ENCODE measurements at regions not wholly inside any gene's neighbourhood (a gene's known extent, or its start where the extent isn't known, plus 50 kb on each side); places are given as distances from the start of the nearest gene placed in this dataset.

- ATAC-seq (no peak), DNase-seq (no peak)
- Histone ChIP-seq H3K4me3 (no peak overlapping the region), H3K9me3 (no peaks in the 10 kb centered on the region), H3K27ac (no peak overlapping the region), H3K27me3 (ENCODE audit: low read depth) (no peaks in the 10 kb centered on the region), H3K36me3 (no peaks in the 10 kb centered on the region), H3K4me1 (no peaks in the 10 kb centered on the region)
- TF ChIP-seq, protein P1, sequence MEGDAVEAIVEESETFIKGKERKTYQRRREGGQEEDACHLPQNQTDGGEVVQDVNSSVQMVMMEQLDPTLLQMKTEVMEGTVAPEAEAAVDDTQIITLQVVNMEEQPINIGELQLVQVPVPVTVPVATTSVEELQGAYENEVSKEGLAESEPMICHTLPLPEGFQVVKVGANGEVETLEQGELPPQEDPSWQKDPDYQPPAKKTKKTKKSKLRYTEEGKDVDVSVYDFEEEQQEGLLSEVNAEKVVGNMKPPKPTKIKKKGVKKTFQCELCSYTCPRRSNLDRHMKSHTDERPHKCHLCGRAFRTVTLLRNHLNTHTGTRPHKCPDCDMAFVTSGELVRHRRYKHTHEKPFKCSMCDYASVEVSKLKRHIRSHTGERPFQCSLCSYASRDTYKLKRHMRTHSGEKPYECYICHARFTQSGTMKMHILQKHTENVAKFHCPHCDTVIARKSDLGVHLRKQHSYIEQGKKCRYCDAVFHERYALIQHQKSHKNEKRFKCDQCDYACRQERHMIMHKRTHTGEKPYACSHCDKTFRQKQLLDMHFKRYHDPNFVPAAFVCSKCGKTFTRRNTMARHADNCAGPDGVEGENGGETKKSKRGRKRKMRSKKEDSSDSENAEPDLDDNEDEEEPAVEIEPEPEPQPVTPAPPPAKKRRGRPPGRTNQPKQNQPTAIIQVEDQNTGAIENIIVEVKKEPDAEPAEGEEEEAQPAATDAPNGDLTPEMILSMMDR (IDR thresholded peaks at IDR 0.05), result no peak
- intact Hi-C loops (cut with DNase I), result no loop called here
Measured at GRCh38 chr12:42823679-42824078, 234.1 kb upstream of the PRICKLE1 start.

DNA sequence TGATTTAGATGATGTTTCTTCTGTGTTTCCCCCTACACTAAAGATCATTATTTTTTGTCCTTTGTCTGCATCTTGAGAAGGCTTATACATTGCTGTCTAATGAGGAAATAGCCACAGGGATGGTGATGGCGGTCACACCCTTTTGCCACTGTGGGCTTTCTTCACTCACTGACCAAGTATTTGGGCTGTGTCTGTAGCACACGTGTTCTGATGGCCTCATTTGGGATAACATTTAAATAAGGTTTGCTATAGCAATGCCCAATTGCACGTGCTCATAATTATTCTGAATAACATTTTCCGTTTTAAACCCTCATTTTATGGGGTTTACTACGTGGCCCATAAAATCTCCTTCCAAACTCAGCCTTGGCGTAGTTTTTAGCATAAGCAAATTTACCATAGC, 230.3 kb upstream of the PRICKLE1 start:
- Histone ChIP-seq H3K36me3 (no peaks in the 10 kb centered on the region), H3K4me1 (no peaks in the 10 kb centered on the region), H3K9me3 (no peaks in the 10 kb centered on the region), H3K27ac (no peak overlapping the region), H3K4me3 (no peak overlapping the region), H3K27me3 (ENCODE audit: low read depth) (no peaks in the 10 kb centered on the region)
- intact Hi-C loops (cut with DNase I), result no loop called here
- ATAC-seq, result no peak
- TF ChIP-seq, protein P1 (IDR thresholded peaks at IDR 0.05), result no peak
- DNase-seq, result no peak

- Histone ChIP-seq H3K4me3 (no peak overlapping the region), H3K4me1 (no peaks in the 10 kb centered on the region), H3K27me3 (ENCODE audit: low read depth) (no peaks in the 10 kb centered on the region), H3K27ac (no peak overlapping the region), H3K36me3 (no peaks in the 10 kb centered on the region), H3K9me3 (no peaks in the 10 kb centered on the region)
- TF ChIP-seq, protein P1 (IDR thresholded peaks at IDR 0.05), result no peak
- intact Hi-C loops (cut with DNase I), result no loop called here
- DNase-seq (no peak), ATAC-seq (no peak)
Measured at GRCh38 chr12:42815068-42815467, 225.5 kb upstream of the PRICKLE1 start.

DNA sequence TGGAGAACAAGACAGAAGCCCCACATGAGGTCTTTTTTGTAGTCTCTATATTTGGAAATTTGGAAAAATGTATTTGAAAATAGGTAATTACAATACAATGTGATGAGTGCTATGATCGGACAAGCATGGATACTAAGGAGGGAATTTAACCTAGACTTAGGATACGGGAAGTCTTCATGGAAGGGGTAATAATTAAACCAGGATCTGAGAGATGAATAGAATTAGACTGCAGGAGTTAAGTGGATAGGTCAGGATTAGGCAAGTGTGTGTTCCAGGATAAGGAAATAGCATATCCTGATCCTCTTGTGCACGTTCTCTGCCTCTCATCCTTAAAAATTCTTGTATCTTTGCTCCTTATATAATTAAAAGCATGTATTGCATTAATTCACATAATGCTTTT, 223.3 kb upstream of the PRICKLE1 start:
- intact Hi-C loops (cut with DNase I), result no loop called here
- no peak for DNase-seq
- H3K36me3 ChIP-seq, result no peaks in the 10 kb centered on the region
- no peaks in the 10 kb centered on the region for H3K4me1 ChIP-seq
- H3K4me3 ChIP-seq, result no peak overlapping the region
- no peak overlapping the region for H3K27ac ChIP-seq
- ATAC-seq, result no peak
- H3K27me3 ChIP-seq (ENCODE audit: low read depth), result no peaks in the 10 kb centered on the region
- no peaks in the 10 kb centered on the region for H3K9me3 ChIP-seq
- TF ChIP-seq, protein P1 (IDR thresholded peaks at IDR 0.05), result no peak

- H3K36me3 ChIP-seq, result no peaks in the 10 kb centered on the region
- H3K9me3 ChIP-seq, result no peaks in the 10 kb centered on the region
- intact Hi-C loops (cut with DNase I), result no loop called here
- no peak overlapping the region for H3K4me3 ChIP-seq
- no peaks in the 10 kb centered on the region for H3K4me1 ChIP-seq
- no peak for ATAC-seq
- no peak overlapping the region for H3K27ac ChIP-seq
- H3K27me3 ChIP-seq (ENCODE audit: low read depth), result no peaks in the 10 kb centered on the region
- no peak for DNase-seq
- TF ChIP-seq, protein P1 (IDR thresholded peaks at IDR 0.05), result no peak
Measured at GRCh38 chr12:42812086-42812485, 222.5 kb upstream of the PRICKLE1 start.

GRCh38 chr12:42810006-42810405, 220.5 kb upstream of the PRICKLE1 start:
- Histone ChIP-seq H3K36me3 (no peaks in the 10 kb centered on the region), H3K4me3 (no peak overlapping the region), H3K27me3 (ENCODE audit: low read depth) (no peaks in the 10 kb centered on the region), H3K27ac (no peak overlapping the region), H3K9me3 (no peaks in the 10 kb centered on the region), H3K4me1 (no peaks in the 10 kb centered on the region)
- DNase-seq (no peak), ATAC-seq (no peak)
- TF ChIP-seq, protein P1 (IDR thresholded peaks at IDR 0.05), result no peak
- intact Hi-C loops (cut with DNase I), result no loop called here

Data from lower lobe of right lung (tissue), 2 donors.